GM12878 (cell line): ENCODE measurements at regions not wholly inside any gene's neighbourhood (a gene's known extent, or its start where the extent isn't known, plus 50 kb on each side); places are given as distances from the start of the nearest gene placed in this dataset.

Experiments
- ATAC-seq: fragments of 200-7000 bp; cut with Tn5 transposase; 3 replicates; pipeline ENCODE4 v1.9.1; 2020; ENCODE audit warnings: mild to moderate bottlenecking, moderate library complexity
- BruUV-seq: library from RNA; stranded (reverse); fragments of 400-500 nt; replicated peaks from 2 replicates; lab custom pipeline; 2021; lab: Mats Ljungman, UMichigan
- CTCF ChIA-PET: fragments of 300-600 bp; sonication (Branson Sonifier 250); formaldehyde crosslinking; extraction: SDS; loops from one replicate; lab custom pipeline; 2021; ENCODE audit warnings: inconsistent platforms; lab: Yijun Ruan, JAX
- POLR2A ChIA-PET: fragments of 350-600 bp; formaldehyde crosslinking; extraction: SDS; loops from one replicate; lab custom pipeline; 2021; ENCODE audit warnings: inconsistent platforms; lab: Charles Lee
- RAD21 ChIA-PET: fragments of 300-600 bp; sonication (Branson Sonifier 250); formaldehyde crosslinking; loops from one replicate; lab custom pipeline; 2023; ENCODE audit warnings: antibody characterized with exemption; ENCODE audit not compliant: unreplicated experiment; lab: Charles Lee
- SMC1A ChIA-PET: fragments of 300-600 bp; sonication (Branson Sonifier 250); formaldehyde crosslinking; loops from one replicate; lab custom pipeline; 2023; ENCODE audit not compliant: unreplicated experiment, uncharacterized antibody; lab: Charles Lee
- DNase-seq: peaks from one replicate; pipeline ENCODE4 v3.0.0-alpha.2; 2011; ENCODE audit warnings: low read depth, low spot score
- FAIRE-seq: peaks from 3 replicates; lab custom pipeline; 2011; peaks lifted over from hg19 to GRCh38; lab: Jason Lieb, UNC
- H2AFZ ChIP-seq: 2 replicates; pipeline ENCODE4 v1.6.0; 2011; ENCODE audit warnings: low read depth, low read length, control low read depth; ENCODE audit not compliant: control insufficient read depth
- H3K27ac ChIP-seq: 2 replicates; pipeline ENCODE4 v1.5.1; 2011; ENCODE audit warnings: control low read depth; ENCODE audit not compliant: control insufficient read depth, insufficient read depth
- H3K27me3 ChIP-seq, 2 experiments: replicated peaks in 1 of 2; 2 replicates each; pipeline versions ENCODE4 v1.6.0 to v1.6.1; 2011; ENCODE audit warnings: low read length in 1 of 2; ENCODE audit not compliant: control insufficient read depth in 2 of 2, insufficient read depth in 2 of 2
- H3K36me3 ChIP-seq, 2 experiments: 2 replicates each; pipeline ENCODE4 v1.5.1; 2011; ENCODE audit warnings: low read length in 1 of 2; ENCODE audit not compliant: control insufficient read depth in 2 of 2, insufficient read depth in 2 of 2
- H3K4me1 ChIP-seq: 2 replicates; pipeline ENCODE4 v1.6.1; 2011; ENCODE audit warnings: mild to moderate bottlenecking, low read length, moderate library complexity, mixed read lengths; ENCODE audit not compliant: control insufficient read depth, insufficient read depth
- H3K4me2 ChIP-seq: 2 replicates; pipeline ENCODE4 v1.6.0; 2011; ENCODE audit warnings: control low read depth; ENCODE audit not compliant: control insufficient read depth, insufficient read depth
- H3K4me3 ChIP-seq: fragments of 200-600 bp; sonication (generic); 2 replicates; pipeline ENCODE4 v1.5.1; 2016
- H3K79me2 ChIP-seq: 2 replicates; pipeline ENCODE4 v1.6.0; 2011; ENCODE audit warnings: low read length; ENCODE audit not compliant: control insufficient read depth, insufficient read depth
- H3K9ac ChIP-seq: 2 replicates; pipeline ENCODE4 v1.8.0; 2011; ENCODE audit warnings: low read length, control low read depth, mixed read lengths; ENCODE audit not compliant: control insufficient read depth, insufficient read depth
- H3K9me3 ChIP-seq: replicated peaks from 3 replicates; pipeline ENCODE4 v1.5.1; 2011; ENCODE audit warnings: mild to moderate bottlenecking, low read length; ENCODE audit not compliant: control insufficient read depth, insufficient read depth
- H4K20me1 ChIP-seq: 2 replicates; pipeline ENCODE4 v1.6.0; 2011; ENCODE audit not compliant: control insufficient read depth, insufficient read depth
- IRF4 ChIP-seq: IDR thresholded peaks from 2 replicates; pipeline ENCODE4 v1.6.1; 2011; ENCODE audit warnings: low read depth, low read length
- MEF2A ChIP-seq: IDR thresholded peaks from 2 replicates; pipeline ENCODE4 v1.6.1; 2011; ENCODE audit warnings: low read depth, mild to moderate bottlenecking, low read length, moderate library complexity; ENCODE audit not compliant: insufficient read depth
- MEF2B ChIP-seq: fragments of 450-650 bp; IDR thresholded peaks from 2 replicates; pipeline ENCODE4 v1.6.1; 2018; ENCODE audit warnings: mild to moderate bottlenecking, moderate library complexity; ENCODE audit not compliant: partially characterized antibody, poor library complexity, severe bottlenecking
- MTA2 ChIP-seq: fragments of 450-650 bp; IDR thresholded peaks from 2 replicates; pipeline ENCODE4 v1.6.1; 2016; ENCODE audit warnings: low read depth, mild to moderate bottlenecking, moderate library complexity
- NFIC ChIP-seq: IDR thresholded peaks from 2 replicates; pipeline ENCODE4 v1.6.1; 2012; ENCODE audit warnings: low read depth, mild to moderate bottlenecking, inconsistent platforms, low read length, moderate library complexity
- RAD21 ChIP-seq: IDR thresholded peaks from 2 replicates; pipeline ENCODE4 v1.6.1; 2011; ENCODE audit warnings: mild to moderate bottlenecking, low read depth, low read length, moderate library complexity; ENCODE audit not compliant: insufficient read depth
- RELA ChIP-seq: fragments of 450-650 bp; IDR thresholded peaks from 2 replicates; pipeline ENCODE4 v1.8.0; 2014; ENCODE audit warnings: borderline replicate concordance; ENCODE audit not compliant: partially characterized antibody
- TARDBP ChIP-seq: IDR thresholded peaks from 2 replicates; pipeline ENCODE4 v1.6.1; 2016; ENCODE audit warnings: borderline replicate concordance
- TBL1XR1 ChIP-seq: IDR thresholded peaks from 2 replicates; pipeline ENCODE4 v1.6.1; 2012; ENCODE audit warnings: low read depth, low read length, improper control_type of control experiment
- ZBTB4 ChIP-seq: fragments of 450-650 bp; formaldehyde crosslinking; IDR thresholded peaks from 2 replicates; pipeline ENCODE4 v1.4.0; 2022; ENCODE audit warnings: mild to moderate bottlenecking, moderate library complexity
- ZNF207 ChIP-seq: fragments of 450-650 bp; IDR thresholded peaks from 2 replicates; pipeline ENCODE4 v1.6.1; 2014; ENCODE audit warnings: antibody characterized with exemption, mild to moderate bottlenecking, borderline replicate concordance
- WGBS: methylation state at CpG from one replicate; pipeline ENCODE4 v1.1.6; 2016; ENCODE audit warnings: low lambda C conversion rate; ENCODE audit not compliant: insufficient replicate concordance, insufficient coverage; ENCODE audit errors: missing lambda C conversion rate; 5-methylcytosine and 5-hydroxymethylcytosine counted together
- in situ Hi-C: fragments of 300-500 bp; cut with MboI; formaldehyde crosslinking; loops from 9 replicates; pipeline ENCODE4 v1.14.3; 2018; ENCODE audit warnings: mixed read lengths
- intact Hi-C: fragments of 100-400 bp; cut with micrococcal nuclease; formaldehyde crosslinking; loops from one replicate; pipeline ENCODE4 v1.14.2; 2022; ENCODE audit not compliant: unreplicated experiment
- TF ChIP-seq, protein P1 (sequence below): fragments of 450-650 bp; IDR thresholded peaks from 2 replicates; pipeline ENCODE4 v1.6.1; 2017; ENCODE audit warnings: borderline replicate concordance

GRCh38 chr14:37697489-37698121 is 102.2 kb downstream of the TTC6 start (continued):
- TF ChIP-seq NFIC (no peak), RELA (no peak), ZNF207 (no peak), MTA2 (no peak), MEF2A (no peak), MEF2B (no peak)

- 5% methylated on average over 4 of the region's 4 CpGs for WGBS
- FAIRE-seq (no peak), DNase-seq (no peak), ATAC-seq (no peak)
- Histone ChIP-seq H2AFZ (no peak overlapping the region), H3K9ac (no peak overlapping the region), H3K4me3 (no peak overlapping the region), H3K4me2 (no peak overlapping the region), H3K79me2 (no peaks in the 10 kb centered on the region), H3K27me3 (no peaks in the 10 kb centered on the region), H3K9me3 (no peaks in the 10 kb centered on the region), H3K4me1 (no peaks in the 10 kb centered on the region), H3K36me3 (no peaks in the 10 kb centered on the region), H4K20me1 (no peaks in the 10 kb centered on the region), H3K27ac (no peak overlapping the region)
- CTCF ChIA-PET, result no interaction called here
- POLR2A ChIA-PET, result no interaction called here
- in situ Hi-C loops (no loop called here), intact Hi-C loops (no loop called here)
- no TSS peak for BruUV-seq
- SMC1A ChIA-PET, result no interaction called here
- RAD21 ChIA-PET, result no interaction called here
- TF ChIP-seq MEF2A (no peak), MTA2 (no peak), ZNF207 (no peak), IRF4 (no peak), TBL1XR1 (no peak), ZBTB4 (CRISPR knock-in tag) (no peak), RAD21 (no peak), TARDBP (no peak)
- TF ChIP-seq, protein P1, sequence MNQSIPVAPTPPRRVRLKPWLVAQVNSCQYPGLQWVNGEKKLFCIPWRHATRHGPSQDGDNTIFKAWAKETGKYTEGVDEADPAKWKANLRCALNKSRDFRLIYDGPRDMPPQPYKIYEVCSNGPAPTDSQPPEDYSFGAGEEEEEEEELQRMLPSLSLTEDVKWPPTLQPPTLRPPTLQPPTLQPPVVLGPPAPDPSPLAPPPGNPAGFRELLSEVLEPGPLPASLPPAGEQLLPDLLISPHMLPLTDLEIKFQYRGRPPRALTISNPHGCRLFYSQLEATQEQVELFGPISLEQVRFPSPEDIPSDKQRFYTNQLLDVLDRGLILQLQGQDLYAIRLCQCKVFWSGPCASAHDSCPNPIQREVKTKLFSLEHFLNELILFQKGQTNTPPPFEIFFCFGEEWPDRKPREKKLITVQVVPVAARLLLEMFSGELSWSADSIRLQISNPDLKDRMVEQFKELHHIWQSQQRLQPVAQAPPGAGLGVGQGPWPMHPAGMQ, result no peak
Observed at GRCh38 chr14:37698840-37699777, 103.7 kb downstream of the TTC6 start.
